NT2/D1 (cell line): ENCODE measurements at regions not wholly inside any gene's neighbourhood (a gene's known extent, or its start where the extent isn't known, plus 50 kb on each side); places are given as distances from the start of the nearest gene placed in this dataset.

ENCODE experiments used
- DNase-seq: peaks from one replicate; pipeline ENCODE4 v3.0.0-alpha.2; 2011; ENCODE audit warnings: low read depth, low spot score
- H3K27me3 ChIP-seq: 2 replicates; pipeline ENCODE4 v1.6.0; 2011; ENCODE audit warnings: mild to moderate bottlenecking; ENCODE audit not compliant: insufficient read length, insufficient read depth
- H3K36me3 ChIP-seq: 2 replicates; pipeline ENCODE4 v1.6.1; 2011; ENCODE audit warnings: mild to moderate bottlenecking, low read length, mixed read lengths; ENCODE audit not compliant: insufficient read depth, insufficient read length
- H3K4me1 ChIP-seq: 2 replicates; pipeline ENCODE4 v1.5.1; 2011; ENCODE audit not compliant: insufficient read depth, insufficient read length
- H3K4me3 ChIP-seq: 2 replicates; pipeline ENCODE4 v1.5.1; 2011; ENCODE audit warnings: low read depth; ENCODE audit not compliant: insufficient read length
- H3K9ac ChIP-seq: 2 replicates; pipeline ENCODE4 v1.6.0; 2011; ENCODE audit warnings: low read depth; ENCODE audit not compliant: insufficient read length
- H3K9me3 ChIP-seq: 2 replicates; pipeline ENCODE4 v1.5.1; 2011; ENCODE audit warnings: mild to moderate bottlenecking, low read length; ENCODE audit not compliant: insufficient read depth
- SUZ12 ChIP-seq: IDR thresholded peaks from 2 replicates; pipeline ENCODE4 v1.6.1; 2011; ENCODE audit not compliant: insufficient read length, insufficient read depth; ENCODE audit errors: extremely low read depth
- YY1 ChIP-seq: IDR thresholded peaks from 2 replicates; pipeline ENCODE4 v1.6.1; 2011; ENCODE audit not compliant: insufficient read length, insufficient read depth
- ZNF274 ChIP-seq: IDR thresholded peaks from 2 replicates; pipeline ENCODE4 v1.6.1; 2011; ENCODE audit warnings: mild to moderate bottlenecking, low read depth, low read length

DNA sequence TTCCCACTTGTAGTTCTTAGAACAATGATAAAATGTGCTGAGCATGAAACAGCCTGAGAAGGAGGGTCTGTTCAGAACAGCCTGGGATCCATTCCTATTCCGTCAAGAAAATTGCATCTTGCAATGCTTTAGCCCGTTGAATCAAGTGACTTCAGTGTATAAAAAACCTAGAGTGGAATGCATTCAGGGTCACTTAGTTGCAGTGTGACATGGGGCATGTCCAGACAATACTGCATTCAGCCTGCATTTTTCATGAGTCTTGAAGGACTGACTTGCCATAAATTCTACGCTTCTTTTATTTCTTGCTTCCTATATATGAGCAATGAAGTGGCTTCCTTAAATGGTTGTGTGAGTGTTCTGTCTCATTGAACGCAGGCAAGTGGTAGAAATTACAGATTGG, 758.3 kb upstream of the COBL start:
- no peak for DNase-seq
- TF ChIP-seq SUZ12 (no peak), ZNF274 (no peak), YY1 (no peak)
- Histone ChIP-seq H3K4me3 (no peak overlapping the region), H3K36me3 (no peaks in the 10 kb centered on the region), H3K9me3 (no peaks in the 10 kb centered on the region), H3K27me3 (no peaks in the 10 kb centered on the region), H3K4me1 (no peaks in the 10 kb centered on the region), H3K9ac (no peak overlapping the region)

DNA sequence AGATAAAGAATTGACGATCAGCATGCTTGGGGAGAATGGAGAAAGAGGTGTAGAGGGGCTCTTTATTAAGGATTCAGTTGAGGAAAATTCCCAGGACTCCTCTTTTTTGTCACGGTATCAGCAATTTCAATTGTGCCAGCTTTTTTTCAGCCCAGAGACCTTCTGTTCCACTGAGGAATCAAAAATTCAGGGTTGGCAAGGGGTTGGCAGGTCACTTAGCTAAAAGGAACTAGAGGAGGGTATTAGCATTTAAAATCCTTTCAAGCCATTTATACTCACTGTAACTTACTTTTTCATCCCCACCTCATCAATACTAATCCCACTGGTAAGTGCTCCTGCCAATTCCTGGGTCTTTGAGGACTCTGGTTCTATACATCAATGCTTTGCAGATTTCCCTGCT, 757.5 kb upstream of the COBL start:
- TF ChIP-seq YY1 (no peak), ZNF274 (no peak), SUZ12 (no peak)
- Histone ChIP-seq H3K36me3 (no peaks in the 10 kb centered on the region), H3K9me3 (no peaks in the 10 kb centered on the region), H3K4me3 (no peak overlapping the region), H3K4me1 (no peaks in the 10 kb centered on the region), H3K9ac (no peak overlapping the region), H3K27me3 (no peaks in the 10 kb centered on the region)
- no peak for DNase-seq

DNA sequence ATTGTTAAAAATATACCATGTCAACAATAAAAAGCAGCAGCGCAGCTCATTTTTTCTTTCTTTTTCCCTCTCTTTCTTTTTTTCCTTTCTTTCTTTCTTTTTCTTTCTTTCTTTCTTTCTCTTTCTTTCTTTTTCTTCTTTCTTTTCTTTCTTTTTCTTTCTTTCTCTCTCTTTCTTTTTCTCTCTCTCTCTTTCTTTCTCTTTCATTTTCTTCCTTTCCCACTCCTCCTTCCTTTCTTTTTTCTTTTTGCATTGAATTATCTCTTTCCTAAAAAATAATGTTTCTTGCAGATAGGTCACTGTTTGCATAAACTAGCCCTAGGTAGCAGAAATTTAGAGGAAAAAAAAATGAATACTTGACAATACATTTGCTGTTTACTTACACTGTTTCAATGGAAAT, 755.1 kb upstream of the COBL start:
- no peak for DNase-seq
- H3K9ac ChIP-seq: no peak overlapping the region
- TF ChIP-seq SUZ12: no peak

DNA sequence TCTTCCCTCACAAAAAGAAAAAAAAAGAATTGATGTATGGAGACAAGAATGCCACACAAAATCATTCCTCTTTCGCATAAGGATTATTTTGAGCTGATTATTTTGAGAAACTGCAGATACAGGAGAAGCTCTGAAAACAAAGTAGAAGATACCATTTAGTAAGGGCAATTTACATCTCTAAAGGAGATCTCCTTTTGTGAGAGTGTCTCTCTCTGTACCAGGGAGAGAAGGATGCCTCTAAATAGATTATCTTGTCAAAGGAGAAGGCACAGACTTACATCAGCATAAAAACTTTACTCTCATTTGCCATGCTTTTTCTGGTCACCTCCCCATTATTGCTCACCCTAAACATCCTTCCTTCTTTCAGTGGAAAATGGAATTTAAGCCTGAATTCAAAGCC, 747.9 kb upstream of the COBL start:
- H3K36me3 ChIP-seq: no peaks in the 10 kb centered on the region
- no peaks in the 10 kb centered on the region for H3K27me3 ChIP-seq
- DNase-seq: no peak
- no peak overlapping the region for H3K9ac ChIP-seq
- H3K4me3 ChIP-seq: no peak overlapping the region
- no peaks in the 10 kb centered on the region for H3K4me1 ChIP-seq
- no peaks in the 10 kb centered on the region for H3K9me3 ChIP-seq
- TF ChIP-seq SUZ12 (no peak), YY1 (no peak), ZNF274 (no peak)

More for the DNA sequence above, 755.1 kb upstream of the COBL start:
- no peak overlapping the region for H3K4me3 ChIP-seq
- H3K4me1 ChIP-seq: no peaks in the 10 kb centered on the region
- H3K27me3 ChIP-seq: no peaks in the 10 kb centered on the region
- no peaks in the 10 kb centered on the region for H3K9me3 ChIP-seq
- H3K36me3 ChIP-seq: no peaks in the 10 kb centered on the region

DNA sequence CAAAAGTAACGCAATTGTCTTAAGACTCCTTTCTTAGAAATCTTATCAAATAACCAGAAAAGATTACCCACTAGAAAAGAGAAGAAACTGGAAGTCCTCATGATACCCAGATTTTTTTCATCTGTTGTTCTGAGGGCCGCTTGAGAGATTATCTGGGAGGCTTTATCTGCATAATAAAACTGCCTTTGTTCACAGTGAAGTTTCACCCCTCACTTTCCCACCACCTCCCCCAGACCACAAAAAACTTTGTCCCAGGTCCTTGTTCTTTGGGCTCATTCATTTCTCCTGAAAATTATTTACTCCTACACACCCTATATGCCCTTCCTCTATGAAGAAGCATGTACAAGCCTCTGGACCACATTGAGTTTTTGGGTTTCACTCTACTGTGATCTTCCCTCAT, 745.1 kb upstream of the COBL start:
- TF ChIP-seq ZNF274: no peak
- TF ChIP-seq YY1: no peak
- H3K27me3 ChIP-seq: no peaks in the 10 kb centered on the region
- no peak overlapping the region for H3K9ac ChIP-seq
- DNase-seq: peak; percentile 65
- no peaks in the 10 kb centered on the region for H3K4me1 ChIP-seq
- H3K36me3 ChIP-seq: no peaks in the 10 kb centered on the region
- no peaks in the 10 kb centered on the region for H3K9me3 ChIP-seq
- no peak overlapping the region for H3K4me3 ChIP-seq

DNA sequence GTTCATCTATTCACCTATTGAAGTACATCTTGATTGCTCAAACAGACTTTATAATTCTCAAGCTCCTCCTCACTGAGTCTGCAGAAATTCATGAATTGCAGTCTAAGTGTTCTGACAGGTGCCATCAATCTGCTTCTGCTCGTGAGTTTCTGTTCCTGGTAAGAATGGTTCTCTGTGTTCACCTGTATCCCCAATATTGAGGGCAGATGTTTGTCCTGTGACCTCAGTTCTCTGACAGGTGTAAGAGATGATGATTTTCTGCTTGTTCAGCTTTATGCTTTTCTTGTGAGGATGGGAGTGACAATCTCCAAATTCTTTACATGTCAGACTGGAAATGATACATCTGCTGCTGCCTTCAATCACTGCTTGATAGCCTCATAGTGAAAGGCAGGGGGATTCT, 736.9 kb upstream of the COBL start:
- Histone ChIP-seq H3K27me3 (no peaks in the 10 kb centered on the region), H3K4me3 (no peak overlapping the region), H3K4me1 (no peaks in the 10 kb centered on the region), H3K36me3 (no peaks in the 10 kb centered on the region), H3K9me3 (no peaks in the 10 kb centered on the region), H3K9ac (no peak overlapping the region)
- DNase-seq: no peak
- TF ChIP-seq YY1 (no peak), SUZ12 (no peak), ZNF274 (no peak)

DNA sequence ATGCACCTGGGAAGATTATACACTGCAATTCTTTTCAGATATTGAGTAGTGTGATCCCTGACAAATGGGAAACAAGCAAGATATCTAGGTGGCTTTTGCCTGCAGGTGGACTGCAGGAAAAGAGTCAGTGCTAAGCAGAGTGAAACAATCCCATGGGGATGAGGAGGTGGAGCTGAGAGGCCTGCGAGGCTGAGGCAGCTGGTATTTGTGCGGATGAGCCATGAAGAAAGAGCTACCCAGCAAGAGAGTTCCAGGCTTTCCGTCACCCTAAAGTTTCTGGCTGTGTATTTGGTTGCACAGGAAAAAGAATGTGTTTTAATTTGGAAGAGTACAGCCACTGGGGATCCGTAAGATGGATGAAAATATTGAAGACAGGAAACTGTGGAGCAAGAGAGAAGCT, 714.1 kb upstream of the COBL start:
- no peak overlapping the region for H3K4me3 ChIP-seq
- DNase-seq: no peak
- H3K9me3 ChIP-seq: no peaks in the 10 kb centered on the region
- no peak overlapping the region for H3K9ac ChIP-seq
- H3K4me1 ChIP-seq: no peaks in the 10 kb centered on the region
- no peaks in the 10 kb centered on the region for H3K27me3 ChIP-seq
- H3K36me3 ChIP-seq: no peaks in the 10 kb centered on the region
- TF ChIP-seq ZNF274 (no peak), SUZ12 (no peak), YY1 (no peak)

DNA sequence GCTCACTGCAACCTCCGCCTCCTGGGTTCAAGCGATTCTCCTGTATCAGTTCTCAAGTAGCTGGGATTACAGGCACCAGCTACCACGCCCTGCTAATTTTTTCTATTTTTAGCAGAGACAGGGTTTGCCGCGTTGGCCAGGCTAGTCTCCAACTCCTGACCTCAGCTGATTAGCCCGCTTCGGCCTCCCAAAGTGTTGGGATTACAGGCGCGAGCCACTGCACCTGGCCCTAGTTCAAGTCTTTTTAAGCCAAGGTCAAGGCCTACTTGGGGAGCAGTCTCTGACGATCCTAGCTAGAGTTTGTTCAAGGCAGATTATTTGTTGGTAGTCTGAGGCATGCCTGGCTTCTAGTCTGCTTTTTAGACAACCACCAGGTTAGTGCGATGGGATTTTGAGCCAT, 709.5 kb upstream of the COBL start:
- no peaks in the 10 kb centered on the region for H3K9me3 ChIP-seq
- no peak for DNase-seq
- TF ChIP-seq YY1: no peak
- no peak overlapping the region for H3K4me3 ChIP-seq
- no peaks in the 10 kb centered on the region for H3K4me1 ChIP-seq
- no peak overlapping the region for H3K9ac ChIP-seq
- H3K36me3 ChIP-seq: no peaks in the 10 kb centered on the region
- no peaks in the 10 kb centered on the region for H3K27me3 ChIP-seq
